ENCODE measurements at regions not wholly inside any gene's neighbourhood (a gene's known extent, or its start where the extent isn't known, plus 50 kb on each side); places are given as distances from the start of the nearest gene placed in this dataset.

DNA sequence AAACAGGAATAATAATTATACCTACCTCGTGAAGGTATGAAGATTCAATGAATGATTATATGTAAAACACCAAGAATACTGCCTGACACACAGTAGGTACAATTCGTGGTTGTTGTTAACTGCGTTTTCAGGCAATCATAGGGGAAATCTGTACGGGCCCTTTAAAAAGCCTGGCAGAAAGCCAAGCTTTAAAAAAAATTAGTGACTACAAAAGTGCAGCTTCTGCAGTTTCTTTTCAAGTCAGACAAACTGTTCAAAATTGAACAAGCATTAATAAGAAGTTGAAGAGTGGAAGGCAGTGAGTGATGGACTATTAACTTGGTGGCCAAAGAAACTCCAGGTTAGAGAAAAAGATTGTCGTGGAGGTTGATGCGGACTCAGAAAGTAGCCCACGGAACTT lies 85.9 kb upstream of the TRIO start (continued):
- no peak for TF ChIP-seq MYNN (CRISPR knock-in tag; IDR thresholded peaks at IDR 0.05; ENCODE audit: low read depth)
- TF ChIP-seq, protein P1, sequence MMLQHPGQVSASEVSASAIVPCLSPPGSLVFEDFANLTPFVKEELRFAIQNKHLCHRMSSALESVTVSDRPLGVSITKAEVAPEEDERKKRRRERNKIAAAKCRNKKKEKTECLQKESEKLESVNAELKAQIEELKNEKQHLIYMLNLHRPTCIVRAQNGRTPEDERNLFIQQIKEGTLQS (CRISPR knock-in tag; IDR thresholded peaks at IDR 0.05) = no peak
- no peak for TF ChIP-seq RFX1 (IDR thresholded peaks at IDR 0.05)
- TF ChIP-seq, protein P2, sequence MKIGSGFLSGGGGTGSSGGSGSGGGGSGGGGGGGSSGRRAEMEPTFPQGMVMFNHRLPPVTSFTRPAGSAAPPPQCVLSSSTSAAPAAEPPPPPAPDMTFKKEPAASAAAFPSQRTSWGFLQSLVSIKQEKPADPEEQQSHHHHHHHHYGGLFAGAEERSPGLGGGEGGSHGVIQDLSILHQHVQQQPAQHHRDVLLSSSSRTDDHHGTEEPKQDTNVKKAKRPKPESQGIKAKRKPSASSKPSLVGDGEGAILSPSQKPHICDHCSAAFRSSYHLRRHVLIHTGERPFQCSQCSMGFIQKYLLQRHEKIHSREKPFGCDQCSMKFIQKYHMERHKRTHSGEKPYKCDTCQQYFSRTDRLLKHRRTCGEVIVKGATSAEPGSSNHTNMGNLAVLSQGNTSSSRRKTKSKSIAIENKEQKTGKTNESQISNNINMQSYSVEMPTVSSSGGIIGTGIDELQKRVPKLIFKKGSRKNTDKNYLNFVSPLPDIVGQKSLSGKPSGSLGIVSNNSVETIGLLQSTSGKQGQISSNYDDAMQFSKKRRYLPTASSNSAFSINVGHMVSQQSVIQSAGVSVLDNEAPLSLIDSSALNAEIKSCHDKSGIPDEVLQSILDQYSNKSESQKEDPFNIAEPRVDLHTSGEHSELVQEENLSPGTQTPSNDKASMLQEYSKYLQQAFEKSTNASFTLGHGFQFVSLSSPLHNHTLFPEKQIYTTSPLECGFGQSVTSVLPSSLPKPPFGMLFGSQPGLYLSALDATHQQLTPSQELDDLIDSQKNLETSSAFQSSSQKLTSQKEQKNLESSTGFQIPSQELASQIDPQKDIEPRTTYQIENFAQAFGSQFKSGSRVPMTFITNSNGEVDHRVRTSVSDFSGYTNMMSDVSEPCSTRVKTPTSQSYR (CRISPR knock-in tag; IDR thresholded peaks at IDR 0.05; ENCODE audit: borderline replicate concordance) = no peak
- TF ChIP-seq ZFX (CRISPR knock-in tag; IDR thresholded peaks at IDR 0.05; ENCODE audit: low read depth) = no peak
- TF ChIP-seq MAFF (IDR thresholded peaks at IDR 0.05; ENCODE audit: low read depth, low read length) = no peak
- TF ChIP-seq MTA1 (CRISPR knock-in tag; IDR thresholded peaks at IDR 0.05; ENCODE audit: borderline replicate concordance) = no peak

GRCh38 chr5:14056039-14056438 lies 87.1 kb upstream of the TRIO start:
- intact Hi-C loops (cut with micrococcal nuclease; ENCODE audit: unreplicated experiment) (no loop called here), in situ Hi-C loops (cut with HindIII; ENCODE audit: extremely low pct_ligation_motif_present, low pct_unique_long_range_greater_than_20kb) (no loop called here)
- no peak for ATAC-seq
- no peaks in the 10 kb centered on the region for H3K36me3 ChIP-seq (replicated peaks in 1 of 2; ENCODE audit: control insufficient read depth in 1 of 2, insufficient read depth in 2 of 2, low read length in 2 of 2)
- POLR2A ChIA-PET = no interaction called here
- DNase-seq (ENCODE audit: low spot score) = no peak
- H3K4me2 ChIP-seq (ENCODE audit: low read depth, low read length) = no peak overlapping the region
- no peak overlapping the region for H3K9ac ChIP-seq (ENCODE audit: insufficient read depth, low read depth, low read length)
- peaks cover 0 to 2% of the 10 kb centered on the region in 2 experiments; a peak in 2 of 5 replicates for H3K27me3 ChIP-seq (ENCODE audit: control insufficient read depth in 1 of 2, insufficient read depth in 2 of 2, low read length in 2 of 2)
- H3K4me3 ChIP-seq (replicated peaks in 1 of 3; ENCODE audit: insufficient read depth in 1 of 3, low read depth in 2 of 3, low read length in 3 of 3) = no peak overlapping the region
- H3K4me1 ChIP-seq (ENCODE audit: insufficient read depth, low read length) = no peaks in the 10 kb centered on the region
- H3K27ac ChIP-seq (ENCODE audit: extremely low read length, insufficient read depth, low read length) = no peak overlapping the region
- WGBS (ENCODE audit: low lambda C conversion rate) = 65% methylated on average over 4 of the region's 4 CpGs
- no peaks in the 10 kb centered on the region for H3K79me2 ChIP-seq (ENCODE audit: insufficient read depth, low read length)
- no peaks in the 10 kb centered on the region for H3K9me3 ChIP-seq (ENCODE audit: low read length)
- FAIRE-seq = no peak
- no peaks in the 10 kb centered on the region for H4K20me1 ChIP-seq (ENCODE audit: insufficient read depth, low read length)
- CTCF ChIA-PET (ENCODE audit: low intra/inter-chr PET ratio, low total read pairs) = no interaction called here
- no peak overlapping the region for H2AFZ ChIP-seq (ENCODE audit: low read length)
- BruUV-seq (replicated peaks) = no TSS peak
- TF ChIP-seq, protein P3, sequence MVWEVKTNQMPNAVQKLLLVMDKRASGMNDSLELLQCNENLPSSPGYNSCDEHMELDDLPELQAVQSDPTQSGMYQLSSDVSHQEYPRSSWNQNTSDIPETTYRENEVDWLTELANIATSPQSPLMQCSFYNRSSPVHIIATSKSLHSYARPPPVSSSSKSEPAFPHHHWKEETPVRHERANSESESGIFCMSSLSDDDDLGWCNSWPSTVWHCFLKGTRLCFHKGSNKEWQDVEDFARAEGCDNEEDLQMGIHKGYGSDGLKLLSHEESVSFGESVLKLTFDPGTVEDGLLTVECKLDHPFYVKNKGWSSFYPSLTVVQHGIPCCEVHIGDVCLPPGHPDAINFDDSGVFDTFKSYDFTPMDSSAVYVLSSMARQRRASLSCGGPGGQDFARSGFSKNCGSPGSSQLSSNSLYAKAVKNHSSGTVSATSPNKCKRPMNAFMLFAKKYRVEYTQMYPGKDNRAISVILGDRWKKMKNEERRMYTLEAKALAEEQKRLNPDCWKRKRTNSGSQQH (CRISPR knock-in tag; IDR thresholded peaks at IDR 0.05; ENCODE audit: low read depth) = no peak
- TF ChIP-seq, protein P4, sequence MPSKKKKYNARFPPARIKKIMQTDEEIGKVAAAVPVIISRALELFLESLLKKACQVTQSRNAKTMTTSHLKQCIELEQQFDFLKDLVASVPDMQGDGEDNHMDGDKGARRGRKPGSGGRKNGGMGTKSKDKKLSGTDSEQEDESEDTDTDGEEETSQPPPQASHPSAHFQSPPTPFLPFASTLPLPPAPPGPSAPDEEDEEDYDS (CRISPR knock-in tag; IDR thresholded peaks at IDR 0.05) = no peak
- no peak for TF ChIP-seq ZBTB39 (CRISPR knock-in tag; IDR thresholded peaks at IDR 0.05)
- TF ChIP-seq PHF21A (CRISPR knock-in tag; IDR thresholded peaks at IDR 0.05) = no peak
- no peak for TF ChIP-seq ZNF572 (CRISPR knock-in tag; IDR thresholded peaks at IDR 0.05)
- no peak for TF ChIP-seq ZNF24 (IDR thresholded peaks at IDR 0.05)
- TF ChIP-seq, protein P5, sequence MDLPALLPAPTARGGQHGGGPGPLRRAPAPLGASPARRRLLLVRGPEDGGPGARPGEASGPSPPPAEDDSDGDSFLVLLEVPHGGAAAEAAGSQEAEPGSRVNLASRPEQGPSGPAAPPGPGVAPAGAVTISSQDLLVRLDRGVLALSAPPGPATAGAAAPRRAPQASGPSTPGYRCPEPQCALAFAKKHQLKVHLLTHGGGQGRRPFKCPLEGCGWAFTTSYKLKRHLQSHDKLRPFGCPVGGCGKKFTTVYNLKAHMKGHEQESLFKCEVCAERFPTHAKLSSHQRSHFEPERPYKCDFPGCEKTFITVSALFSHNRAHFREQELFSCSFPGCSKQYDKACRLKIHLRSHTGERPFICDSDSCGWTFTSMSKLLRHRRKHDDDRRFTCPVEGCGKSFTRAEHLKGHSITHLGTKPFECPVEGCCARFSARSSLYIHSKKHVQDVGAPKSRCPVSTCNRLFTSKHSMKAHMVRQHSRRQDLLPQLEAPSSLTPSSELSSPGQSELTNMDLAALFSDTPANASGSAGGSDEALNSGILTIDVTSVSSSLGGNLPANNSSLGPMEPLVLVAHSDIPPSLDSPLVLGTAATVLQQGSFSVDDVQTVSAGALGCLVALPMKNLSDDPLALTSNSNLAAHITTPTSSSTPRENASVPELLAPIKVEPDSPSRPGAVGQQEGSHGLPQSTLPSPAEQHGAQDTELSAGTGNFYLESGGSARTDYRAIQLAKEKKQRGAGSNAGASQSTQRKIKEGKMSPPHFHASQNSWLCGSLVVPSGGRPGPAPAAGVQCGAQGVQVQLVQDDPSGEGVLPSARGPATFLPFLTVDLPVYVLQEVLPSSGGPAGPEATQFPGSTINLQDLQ (CRISPR knock-in tag; IDR thresholded peaks at IDR 0.05) = no peak
- no peak for TF ChIP-seq ZNF670 (CRISPR knock-in tag; IDR thresholded peaks at IDR 0.05; ENCODE audit: borderline replicate concordance)

Data from HepG2 (cell line).